ENCODE measurements at regions not wholly inside any gene's neighbourhood (a gene's known extent, or its start where the extent isn't known, plus 50 kb on each side); places are given as distances from the start of the nearest gene placed in this dataset.

DNA sequence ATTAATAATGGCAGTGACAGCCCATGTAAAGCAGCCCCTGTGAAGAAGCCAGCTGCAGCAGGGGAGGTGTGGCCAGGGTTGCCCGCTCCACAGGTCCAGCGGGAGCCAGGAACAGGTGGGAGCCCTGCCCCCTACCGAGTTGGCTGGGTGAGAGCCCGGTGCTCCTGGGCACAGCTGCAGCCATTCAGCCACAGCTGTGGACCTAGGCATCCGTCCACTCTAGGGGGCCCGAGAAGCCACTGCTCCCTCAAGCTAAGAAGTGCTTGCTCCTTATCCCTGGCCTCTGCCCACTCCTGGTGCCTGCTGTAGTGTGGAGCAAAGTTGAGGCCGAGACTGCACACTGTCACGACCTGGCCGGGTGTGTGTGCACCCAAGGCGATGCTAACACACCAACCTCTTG lies 1469.0 kb downstream of the PCDH7 start:
- TF ChIP-seq EZH2 (IDR thresholded peaks at IDR 0.05; ENCODE audit: borderline replicate concordance, low read depth, low read length, poor library complexity, severe bottlenecking): no peak
- TF ChIP-seq, protein P1, sequence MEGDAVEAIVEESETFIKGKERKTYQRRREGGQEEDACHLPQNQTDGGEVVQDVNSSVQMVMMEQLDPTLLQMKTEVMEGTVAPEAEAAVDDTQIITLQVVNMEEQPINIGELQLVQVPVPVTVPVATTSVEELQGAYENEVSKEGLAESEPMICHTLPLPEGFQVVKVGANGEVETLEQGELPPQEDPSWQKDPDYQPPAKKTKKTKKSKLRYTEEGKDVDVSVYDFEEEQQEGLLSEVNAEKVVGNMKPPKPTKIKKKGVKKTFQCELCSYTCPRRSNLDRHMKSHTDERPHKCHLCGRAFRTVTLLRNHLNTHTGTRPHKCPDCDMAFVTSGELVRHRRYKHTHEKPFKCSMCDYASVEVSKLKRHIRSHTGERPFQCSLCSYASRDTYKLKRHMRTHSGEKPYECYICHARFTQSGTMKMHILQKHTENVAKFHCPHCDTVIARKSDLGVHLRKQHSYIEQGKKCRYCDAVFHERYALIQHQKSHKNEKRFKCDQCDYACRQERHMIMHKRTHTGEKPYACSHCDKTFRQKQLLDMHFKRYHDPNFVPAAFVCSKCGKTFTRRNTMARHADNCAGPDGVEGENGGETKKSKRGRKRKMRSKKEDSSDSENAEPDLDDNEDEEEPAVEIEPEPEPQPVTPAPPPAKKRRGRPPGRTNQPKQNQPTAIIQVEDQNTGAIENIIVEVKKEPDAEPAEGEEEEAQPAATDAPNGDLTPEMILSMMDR (conservative IDR thresholded peaks at IDR 0.05; ENCODE audit: low read depth, low read length): no peak
- CTCF ChIA-PET: no interaction called here
- POLR2A ChIA-PET (ENCODE audit: low non-redundant PET): no interaction called here
- Histone ChIP-seq H3K9me3 (ENCODE audit: low read depth, low read length, poor library complexity, severe bottlenecking) (no peaks in the 10 kb centered on the region), H3K27me3 (replicated peaks; ENCODE audit: insufficient read depth, low read depth, low read length, poor library complexity) (no peaks in the 10 kb centered on the region), H3K4me3 (ENCODE audit: low read depth, low read length, poor library complexity, severe bottlenecking) (no peak overlapping the region), H3K4me1 (ENCODE audit: insufficient read depth, low read length, poor library complexity, severe bottlenecking) (no peaks in the 10 kb centered on the region), H3K36me3 (ENCODE audit: insufficient read depth, low read length, poor library complexity, severe bottlenecking) (no peaks in the 10 kb centered on the region), H3K27ac (ENCODE audit: low read depth, low read length, poor library complexity, severe bottlenecking) (no peak overlapping the region)
- intact Hi-C loops (cut with micrococcal nuclease; ENCODE audit: unreplicated experiment): no loop called here
- DNase-seq (ENCODE audit: low spot score): no peak
- no TSS peak for BruUV-seq (replicated peaks)

DNA sequence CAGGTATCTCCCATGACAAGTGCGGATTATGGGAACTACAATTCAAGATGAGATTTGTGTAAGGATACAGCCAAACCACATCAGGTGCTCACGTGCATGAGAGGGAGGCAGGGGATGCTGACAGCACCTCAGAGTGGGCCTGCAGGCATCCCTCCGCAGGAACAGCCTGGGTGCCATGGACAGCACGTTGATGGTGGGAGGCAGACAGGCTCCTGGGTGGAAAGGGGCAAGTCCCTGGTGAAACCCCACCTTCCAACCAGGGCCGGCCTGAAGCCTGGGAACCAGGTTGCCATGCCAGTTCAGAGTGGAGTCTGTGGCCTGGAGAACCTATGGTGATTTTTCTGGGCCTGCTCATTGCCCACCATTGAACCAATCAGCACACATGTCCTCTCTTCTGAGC lies 1469.6 kb downstream of the PCDH7 start:
- intact Hi-C loops (cut with micrococcal nuclease; ENCODE audit: unreplicated experiment): no loop called here
- Histone ChIP-seq H3K27ac (ENCODE audit: low read depth, low read length, poor library complexity, severe bottlenecking) (no peak overlapping the region), H3K4me1 (ENCODE audit: insufficient read depth, low read length, poor library complexity, severe bottlenecking) (no peaks in the 10 kb centered on the region), H3K9me3 (ENCODE audit: low read depth, low read length, poor library complexity, severe bottlenecking) (no peaks in the 10 kb centered on the region), H3K27me3 (replicated peaks; ENCODE audit: insufficient read depth, low read depth, low read length, poor library complexity) (no peaks in the 10 kb centered on the region), H3K36me3 (ENCODE audit: insufficient read depth, low read length, poor library complexity, severe bottlenecking) (no peaks in the 10 kb centered on the region), H3K4me3 (ENCODE audit: low read depth, low read length, poor library complexity, severe bottlenecking) (no peak overlapping the region)
- CTCF ChIA-PET: interaction anchor here (0.6 kb wide), 1 partner anchor 651 kb away, joined by 5 read pairs; no protein-coding TSS in a partner anchor
- TF ChIP-seq, protein P1 (conservative IDR thresholded peaks at IDR 0.05; ENCODE audit: low read depth, low read length): no peak
- TF ChIP-seq EZH2 (IDR thresholded peaks at IDR 0.05; ENCODE audit: borderline replicate concordance, low read depth, low read length, poor library complexity, severe bottlenecking): no peak
- no peak for DNase-seq (ENCODE audit: low spot score)
- POLR2A ChIA-PET (ENCODE audit: low non-redundant PET): no interaction called here
- no TSS peak for BruUV-seq (replicated peaks)

DNA sequence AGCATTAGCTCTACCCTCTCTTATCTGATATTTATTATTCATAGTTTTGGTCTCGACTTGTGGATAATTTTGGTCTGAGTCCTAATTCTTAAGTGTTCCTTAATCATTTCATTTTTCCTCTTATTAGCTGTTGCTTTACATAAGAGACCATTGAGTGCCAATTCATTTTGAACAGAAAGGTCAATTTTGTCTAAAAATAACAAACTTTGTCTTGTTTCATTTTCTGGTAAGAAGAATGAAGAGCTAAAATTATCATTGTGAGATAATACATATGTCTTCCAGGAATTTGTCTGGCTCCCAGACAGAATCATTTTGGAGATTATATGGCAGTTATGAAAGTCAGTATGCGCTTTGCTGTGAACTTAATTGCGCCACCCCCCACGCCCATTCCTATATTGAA lies 1471.8 kb downstream of the PCDH7 start:
- no peak overlapping the region for H3K27ac ChIP-seq (ENCODE audit: low read depth, low read length, poor library complexity, severe bottlenecking)
- no peak overlapping the region for H3K4me3 ChIP-seq (ENCODE audit: low read depth, low read length, poor library complexity, severe bottlenecking)
- no peaks in the 10 kb centered on the region for H3K9me3 ChIP-seq (ENCODE audit: low read depth, low read length, poor library complexity, severe bottlenecking)
- intact Hi-C loops (cut with micrococcal nuclease; ENCODE audit: unreplicated experiment): no loop called here
- BruUV-seq (replicated peaks): no TSS peak
- POLR2A ChIA-PET (ENCODE audit: low non-redundant PET): no interaction called here
- H3K4me1 ChIP-seq (ENCODE audit: insufficient read depth, low read length, poor library complexity, severe bottlenecking): no peaks in the 10 kb centered on the region
- DNase-seq (ENCODE audit: low spot score): no peak
- no peaks in the 10 kb centered on the region for H3K36me3 ChIP-seq (ENCODE audit: insufficient read depth, low read length, poor library complexity, severe bottlenecking)
- no peak for TF ChIP-seq EZH2 (IDR thresholded peaks at IDR 0.05; ENCODE audit: borderline replicate concordance, low read depth, low read length, poor library complexity, severe bottlenecking)
- TF ChIP-seq, protein P1 (conservative IDR thresholded peaks at IDR 0.05; ENCODE audit: low read depth, low read length): no peak
- CTCF ChIA-PET: no interaction called here
- H3K27me3 ChIP-seq (replicated peaks; ENCODE audit: insufficient read depth, low read depth, low read length, poor library complexity): no peaks in the 10 kb centered on the region
